Liver (tissue), 8 donors: ENCODE measurements at regions not wholly inside any gene's neighbourhood (a gene's known extent, or its start where the extent isn't known, plus 50 kb on each side); places are given as distances from the start of the nearest gene placed in this dataset.

Experiments used
- DNase-seq: peaks from one replicate; pipeline ENCODE4 v3.0.0-alpha.2; 2017; ENCODE audit warnings: low spot score
- H3K27ac ChIP-seq, 2 donors: one replicate each; pipeline ENCODE4 v1.7.0; 2013; ENCODE audit warnings: inconsistent platforms in 2 of 2, low read length in 2 of 2, control low read depth in 1 of 2, low read depth in 1 of 2, mild to moderate bottlenecking in 1 of 2
- H3K27me3 ChIP-seq, 4 donors: one replicate each; pipeline versions ENCODE4 v1.6.1 to v1.7.0; 2013; ENCODE audit warnings: low read length in 3 of 4, inconsistent platforms in 1 of 4, mild to moderate bottlenecking in 1 of 4, moderate library complexity in 1 of 4; ENCODE audit not compliant: control insufficient read depth in 4 of 4, insufficient read depth in 4 of 4
- H3K36me3 ChIP-seq, 4 donors: one replicate each; pipeline versions ENCODE4 v1.6.1 to v1.7.0; 2013; ENCODE audit warnings: low read length in 3 of 4, mild to moderate bottlenecking in 3 of 4, low read depth in 1 of 4, moderate library complexity in 1 of 4; ENCODE audit not compliant: control insufficient read depth in 4 of 4, insufficient read depth in 3 of 4
- H3K4me1 ChIP-seq, 4 donors: one replicate each; pipeline versions ENCODE4 v1.6.1 to v1.7.0; 2013; ENCODE audit warnings: low read length in 3 of 4, mild to moderate bottlenecking in 3 of 4, moderate library complexity in 1 of 4; ENCODE audit not compliant: control insufficient read depth in 4 of 4, insufficient read depth in 4 of 4
- H3K4me3 ChIP-seq, 3 donors: one replicate each; pipeline versions ENCODE4 v1.6.1 to v1.7.0; 2013; ENCODE audit warnings: low read length in 3 of 3, control low read depth in 1 of 3, low read depth in 1 of 3, mild to moderate bottlenecking in 1 of 3
- H3K9ac ChIP-seq, 2 donors: one replicate each; pipeline ENCODE4 v1.7.0; 2013; ENCODE audit warnings: low read length in 2 of 2, mild to moderate bottlenecking in 2 of 2, moderate library complexity in 2 of 2, control low read depth in 1 of 2, low read depth in 1 of 2
- H3K9me3 ChIP-seq, 4 donors: one replicate each; pipeline versions ENCODE4 v1.6.1 to v1.7.0; 2013; ENCODE audit warnings: low read length in 3 of 4; ENCODE audit not compliant: control insufficient read depth in 4 of 4
- CTCF ChIP-seq: fragments of 150-350 bp; IDR thresholded peaks from 2 replicates; pipeline ENCODE4 v1.5.1; 2017; ENCODE audit warnings: improper control_type of control experiment, low read depth, low read length; ENCODE audit not compliant: missing input control
- EGR1 ChIP-seq, 2 donors: IDR thresholded peaks; 2 replicates each; pipeline ENCODE4 v1.6.1; 2016 to 2018; ENCODE audit warnings: antibody characterized with exemption in 2 of 2, low read depth in 2 of 2
- GABPA ChIP-seq, 2 donors: IDR thresholded peaks in 1 of 2; conservative IDR thresholded peaks in 1 of 2; 2 replicates each; pipeline ENCODE4 v1.6.1; 2016; ENCODE audit warnings: antibody characterized with exemption in 2 of 2, mild to moderate bottlenecking in 1 of 2, moderate library complexity in 1 of 2
- HNF4A ChIP-seq, 2 donors: conservative IDR thresholded peaks; 2 replicates each; pipeline ENCODE4 v1.6.1; 2016; ENCODE audit warnings: antibody characterized with exemption in 2 of 2, mild to moderate bottlenecking in 2 of 2
- HNF4G ChIP-seq: IDR thresholded peaks from 2 replicates; pipeline ENCODE4 v1.6.1; 2016; ENCODE audit warnings: antibody characterized with exemption
- JUND ChIP-seq, 2 donors: IDR thresholded peaks; 2 replicates each; pipeline ENCODE4 v1.6.1; 2016; ENCODE audit warnings: antibody characterized with exemption in 2 of 2
- NR2F2 ChIP-seq: IDR thresholded peaks from 2 replicates; pipeline ENCODE4 v1.6.1; 2016; ENCODE audit warnings: antibody characterized with exemption
- TAF1 ChIP-seq: conservative IDR thresholded peaks from 2 replicates; pipeline ENCODE4 v1.6.1; 2016; ENCODE audit warnings: antibody characterized with exemption, mild to moderate bottlenecking
- YY1 ChIP-seq: IDR thresholded peaks from 2 replicates; pipeline ENCODE4 v1.6.1; 2016; ENCODE audit warnings: antibody characterized with exemption, mild to moderate bottlenecking
- WGBS: extraction: QIAGEN DNeasy Blood & Tissue Kit; methylation state at CpG from one replicate; pipeline ENCODE4 v1.1.7; 2013; 5-methylcytosine and 5-hydroxymethylcytosine counted together
- donor health status: healthy.
- donor health status: healthy.
- donor health status: healthy.
- donor health status: healthy.
- donor health status: healthy.

- TF ChIP-seq CTCF (no peak), TAF1 (no peak), HNF4G (no peak), GABPA (IDR thresholded peaks at IDR 0.05 in 1 of 2, conservative IDR thresholded peaks at IDR 0.05 in 1 of 2) (no peak)
- Histone ChIP-seq H3K4me1 (no peaks in the 10 kb centered on the region), H3K27ac (no peak overlapping the region), H3K36me3 (no peaks in the 10 kb centered on the region), H3K9me3 (no peaks in the 10 kb centered on the region), H3K4me3 (no peak overlapping the region), H3K27me3 (no peaks in the 10 kb centered on the region), H3K9ac (no peak overlapping the region)
- DNase-seq, result no peak
- WGBS, result 86% methylated on average over 10 of the region's 10 CpGs
Observed at GRCh38 chr6:163983679-163984078, 569.2 kb downstream of the QKI start.

- Histone ChIP-seq H3K27ac (no peak overlapping the region), H3K27me3 (no peaks in the 10 kb centered on the region), H3K36me3 (no peaks in the 10 kb centered on the region), H3K4me3 (no peak overlapping the region), H3K9me3 (no peaks in the 10 kb centered on the region), H3K9ac (no peak overlapping the region), H3K4me1 (no peaks in the 10 kb centered on the region)
- WGBS, result 56% methylated on average over 2 of the region's 2 CpGs
- TF ChIP-seq HNF4A (conservative IDR thresholded peaks at IDR 0.05), result no peak
- TF ChIP-seq NR2F2, result no peak
- no peak for TF ChIP-seq TAF1
- DNase-seq, result no peak
Observed at GRCh38 chr6:163974322-163974721, 559.8 kb downstream of the QKI start.

- no peak overlapping the region for H3K9ac ChIP-seq
- H3K27ac ChIP-seq, result no peak overlapping the region
- WGBS, result 82% methylated on average over 59 of the region's 59 CpGs
- H3K9me3 ChIP-seq, result no peaks in the 10 kb centered on the region
- no peaks in the 10 kb centered on the region for H3K27me3 ChIP-seq
- TF ChIP-seq HNF4G (no peak), EGR1 (IDR thresholded peaks at IDR 0.05; ENCODE audit: low read depth in 2 of 2) (no peak), GABPA (IDR thresholded peaks at IDR 0.05 in 1 of 2, conservative IDR thresholded peaks at IDR 0.05 in 1 of 2) (no peak), HNF4A (conservative IDR thresholded peaks at IDR 0.05) (no peak), YY1 (no peak), JUND (IDR thresholded peaks at IDR 0.05) (no peak), CTCF (no peak)
- no peaks in the 10 kb centered on the region for H3K36me3 ChIP-seq
- H3K4me3 ChIP-seq, result no peak overlapping the region
- DNase-seq, result no peak
- H3K4me1 ChIP-seq, result no peaks in the 10 kb centered on the region
Observed at GRCh38 chr6:163971841-163972838, 557.6 kb downstream of the QKI start.
